Peyer's patch (tissue), 4 donors: ENCODE measurements at regions not wholly inside any gene's neighbourhood (a gene's known extent, or its start where the extent isn't known, plus 50 kb on each side); places are given as distances from the start of the nearest gene placed in this dataset.

Experiments
- DNase-seq, 3 donors: peaks; one replicate each; pipeline ENCODE4 v3.0.0-alpha.2; 2017 to 2019
- H3K27ac ChIP-seq, 4 donors: fragments of 200-600 bp; sonication (generic); one replicate each; pipeline ENCODE4 v1.5.1; 2016 to 2019
- H3K27me3 ChIP-seq, 2 donors: fragments of 200-600 bp; sonication (generic); one replicate each; pipeline ENCODE4 v1.5.1; 2019
- H3K36me3 ChIP-seq, 3 donors: fragments of 200-600 bp; sonication (generic); one replicate each; pipeline ENCODE4 v1.5.1; 2016 to 2019
- H3K4me1 ChIP-seq, 4 donors: fragments of 200-600 bp; sonication (generic); one replicate each; pipeline ENCODE4 v1.5.1; 2016 to 2019
- H3K4me3 ChIP-seq, 4 donors: fragments of 200-600 bp; sonication (generic); 1 replicate in 3 of 4; 2 replicates in 1 of 4; pipeline ENCODE4 v1.5.1; 2016 to 2019; ENCODE audit warnings: mild to moderate bottlenecking in 1 of 4
- H3K9me3 ChIP-seq, 4 donors: fragments of 200-600 bp; sonication (generic); one replicate each; pipeline ENCODE4 v1.5.1; 2016 to 2019; ENCODE audit warnings: mild to moderate bottlenecking in 1 of 4
- POLR2A ChIP-seq, 2 donors: fragments of 450-650 bp; IDR thresholded peaks; one replicate each; pipeline ENCODE4 v1.5.1; 2017; ENCODE audit warnings: antibody characterized with exemption in 2 of 2, mild to moderate bottlenecking in 2 of 2, moderate library complexity in 2 of 2
- TF ChIP-seq, protein P1 (sequence below), 6 experiments: fragments of 450-650 bp in 4 of 6; fragments of 200-600 bp in 2 of 6; sonication (generic) in 1 of 6; IDR thresholded peaks; one replicate each; pipeline ENCODE4 v1.5.1; 2017 to 2019; ENCODE audit warnings: antibody characterized with exemption in 6 of 6, mild to moderate bottlenecking in 3 of 6, moderate library complexity in 1 of 6

- no peak overlapping the region for H3K27ac ChIP-seq
- TF ChIP-seq, protein P1, sequence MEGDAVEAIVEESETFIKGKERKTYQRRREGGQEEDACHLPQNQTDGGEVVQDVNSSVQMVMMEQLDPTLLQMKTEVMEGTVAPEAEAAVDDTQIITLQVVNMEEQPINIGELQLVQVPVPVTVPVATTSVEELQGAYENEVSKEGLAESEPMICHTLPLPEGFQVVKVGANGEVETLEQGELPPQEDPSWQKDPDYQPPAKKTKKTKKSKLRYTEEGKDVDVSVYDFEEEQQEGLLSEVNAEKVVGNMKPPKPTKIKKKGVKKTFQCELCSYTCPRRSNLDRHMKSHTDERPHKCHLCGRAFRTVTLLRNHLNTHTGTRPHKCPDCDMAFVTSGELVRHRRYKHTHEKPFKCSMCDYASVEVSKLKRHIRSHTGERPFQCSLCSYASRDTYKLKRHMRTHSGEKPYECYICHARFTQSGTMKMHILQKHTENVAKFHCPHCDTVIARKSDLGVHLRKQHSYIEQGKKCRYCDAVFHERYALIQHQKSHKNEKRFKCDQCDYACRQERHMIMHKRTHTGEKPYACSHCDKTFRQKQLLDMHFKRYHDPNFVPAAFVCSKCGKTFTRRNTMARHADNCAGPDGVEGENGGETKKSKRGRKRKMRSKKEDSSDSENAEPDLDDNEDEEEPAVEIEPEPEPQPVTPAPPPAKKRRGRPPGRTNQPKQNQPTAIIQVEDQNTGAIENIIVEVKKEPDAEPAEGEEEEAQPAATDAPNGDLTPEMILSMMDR (IDR thresholded peaks at IDR 0.05): no peak
- no peak for TF ChIP-seq POLR2A (IDR thresholded peaks at IDR 0.05)
- H3K9me3 ChIP-seq: no peaks in the 10 kb centered on the region
- no peak overlapping the region for H3K4me3 ChIP-seq
- no peaks in the 10 kb centered on the region for H3K4me1 ChIP-seq
- H3K36me3 ChIP-seq: no peaks in the 10 kb centered on the region
- DNase-seq: no peak
- H3K27me3 ChIP-seq: no peaks in the 10 kb centered on the region
These were observed 86.3 kb upstream of the NANOS1 start for GRCh38 chr10:118943253-118943652.

- Histone ChIP-seq H3K36me3 (no peaks in the 10 kb centered on the region), H3K4me1 (no peaks in the 10 kb centered on the region), H3K27me3 (no peaks in the 10 kb centered on the region), H3K4me3 (no peak overlapping the region), H3K9me3 (no peaks in the 10 kb centered on the region), H3K27ac (no peak overlapping the region)
- DNase-seq: no peak
- TF ChIP-seq, protein P1 (IDR thresholded peaks at IDR 0.05): no peak
- no peak for TF ChIP-seq POLR2A (IDR thresholded peaks at IDR 0.05)
These were observed 84.4 kb upstream of the NANOS1 start for GRCh38 chr10:118944959-118945633.

- TF ChIP-seq, protein P1 (IDR thresholded peaks at IDR 0.05): no peak
- no peak for TF ChIP-seq POLR2A (IDR thresholded peaks at IDR 0.05)
- H3K4me3 ChIP-seq: no peak overlapping the region
- no peaks in the 10 kb centered on the region for H3K36me3 ChIP-seq
- H3K27me3 ChIP-seq: no peaks in the 10 kb centered on the region
- DNase-seq: no peak
- no peaks in the 10 kb centered on the region for H3K9me3 ChIP-seq
- H3K27ac ChIP-seq: no peak overlapping the region
- H3K4me1 ChIP-seq: no peaks in the 10 kb centered on the region
These were observed 80.7 kb upstream of the NANOS1 start for GRCh38 chr10:118948786-118949185.

DNA sequence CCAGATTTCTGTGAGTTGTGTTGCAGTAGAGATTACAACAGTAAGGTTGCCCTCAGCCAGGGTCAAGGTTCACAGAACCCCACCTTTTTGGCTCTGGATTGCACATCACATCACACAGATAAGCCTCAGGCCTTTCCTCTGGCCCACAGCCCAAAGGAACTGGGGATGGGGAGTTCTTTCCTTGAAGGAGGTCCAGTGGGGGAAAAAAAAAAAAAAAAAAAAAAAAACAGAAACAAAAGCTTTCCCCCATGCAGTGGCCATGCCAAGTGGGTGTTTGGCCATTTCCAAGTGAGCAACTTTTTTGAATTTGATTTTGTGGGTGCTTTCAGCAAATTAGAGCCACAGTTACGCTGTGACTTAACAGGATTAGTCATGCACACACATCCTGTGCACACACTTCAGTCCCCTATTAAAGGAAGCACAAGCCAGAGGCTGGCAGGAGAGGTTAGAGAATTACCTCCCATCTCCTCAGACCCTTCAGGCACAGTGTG lies 79.3 kb upstream of the NANOS1 start:
- TF ChIP-seq, protein P1 (IDR thresholded peaks at IDR 0.05): no peak
- TF ChIP-seq POLR2A (IDR thresholded peaks at IDR 0.05): no peak
- no peak for DNase-seq

DNA sequence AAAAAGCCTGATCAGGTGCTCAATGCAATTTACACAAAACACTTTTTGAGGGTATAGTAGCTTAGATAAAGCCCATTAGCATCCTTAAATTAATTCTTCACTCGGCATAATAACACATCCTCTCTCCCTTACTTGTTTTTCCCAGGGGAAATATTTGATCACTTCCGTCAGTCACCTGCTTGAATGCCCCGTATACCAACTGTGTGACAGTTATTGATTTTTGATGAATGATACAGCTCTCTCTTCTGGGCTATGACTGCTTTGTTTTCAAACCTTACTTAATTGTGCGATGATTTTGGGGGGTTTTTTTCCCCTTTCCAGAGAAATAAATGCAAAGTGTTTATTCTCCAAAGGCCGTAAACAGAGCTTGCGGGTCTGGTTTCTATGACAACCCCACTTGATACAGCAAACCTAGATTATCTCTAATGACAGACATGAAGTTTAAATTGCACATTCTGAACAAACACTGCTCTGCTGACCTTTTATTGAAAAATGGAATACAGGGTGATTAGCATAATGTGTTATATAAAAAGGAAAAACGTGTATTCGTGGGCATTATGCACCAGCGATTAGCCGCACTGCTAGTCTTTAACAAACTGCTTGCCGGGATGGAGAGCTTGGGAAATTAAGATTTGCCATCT lies 78.4 kb upstream of the NANOS1 start:
- H3K4me1 ChIP-seq: no peaks in the 10 kb centered on the region
- no peak overlapping the region for H3K27ac ChIP-seq

More for the DNA sequence above, 79.3 kb upstream of the NANOS1 start:
- Histone ChIP-seq H3K36me3 (no peaks in the 10 kb centered on the region), H3K27me3 (no peaks in the 10 kb centered on the region), H3K4me3 (no peak overlapping the region), H3K9me3 (no peaks in the 10 kb centered on the region), H3K27ac (no peak overlapping the region), H3K4me1 (no peaks in the 10 kb centered on the region)

More for the DNA sequence above, 78.4 kb upstream of the NANOS1 start:
- H3K27me3 ChIP-seq: no peaks in the 10 kb centered on the region
- no peak for DNase-seq
- H3K36me3 ChIP-seq: no peaks in the 10 kb centered on the region
- TF ChIP-seq, protein P1 (IDR thresholded peaks at IDR 0.05): no peak
- TF ChIP-seq POLR2A (IDR thresholded peaks at IDR 0.05): no peak
- H3K4me3 ChIP-seq: no peak overlapping the region
- H3K9me3 ChIP-seq: no peaks in the 10 kb centered on the region
